SK-N-SH treated with all-trans-retinoic acid at 6 μM for 48 hours (cell line): ENCODE measurements at regions not wholly inside any gene's neighbourhood (a gene's known extent, or its start where the extent isn't known, plus 50 kb on each side); places are given as distances from the start of the nearest gene placed in this dataset.

Experiments
- CSDC2 ChIP-seq: fragments of 250-450 bp; sonication (Bioruptor Pico); IDR thresholded peaks from 2 replicates; pipeline ENCODE4 v1.5.0; 2020; ENCODE audit warnings: mild to moderate bottlenecking, moderate library complexity
- GLIS3 ChIP-seq: fragments of 250-450 bp; sonication (Bioruptor Pico); IDR thresholded peaks from 2 replicates; pipeline ENCODE4 v1.5.0; 2020; ENCODE audit warnings: mild to moderate bottlenecking, moderate library complexity
- ISL1 ChIP-seq: fragments of 250-450 bp; sonication (Bioruptor Pico); IDR thresholded peaks from 2 replicates; pipeline ENCODE4 v2.1.2; 2022; ENCODE audit warnings: mild to moderate bottlenecking, moderate library complexity
- TCF4 ChIP-seq: fragments of 250-450 bp; sonication (Bioruptor Pico); IDR thresholded peaks from 2 replicates; pipeline ENCODE4 v1.8.0; 2021; ENCODE audit warnings: mild to moderate bottlenecking, moderate library complexity, borderline replicate concordance
- TOX ChIP-seq: fragments of 250-450 bp; sonication (Bioruptor Pico); IDR thresholded peaks from 2 replicates; pipeline ENCODE4 v1.8.0; 2021; ENCODE audit warnings: mild to moderate bottlenecking, moderate library complexity, borderline replicate concordance
- ZC3H10 ChIP-seq: fragments of 250-450 bp; sonication (Bioruptor Pico); IDR thresholded peaks from 2 replicates; pipeline ENCODE4 v1.5.1; 2021; ENCODE audit warnings: mild to moderate bottlenecking, moderate library complexity
- ZFP3 ChIP-seq: fragments of 250-450 bp; sonication (Bioruptor Pico); IDR thresholded peaks from 2 replicates; pipeline ENCODE4 v1.5.0; 2020; ENCODE audit warnings: mild to moderate bottlenecking, moderate library complexity
- ZFP30 ChIP-seq: fragments of 450-650 bp; formaldehyde crosslinking; IDR thresholded peaks from 2 replicates; pipeline ENCODE4 v1.5.0; 2022; ENCODE audit warnings: mild to moderate bottlenecking, moderate library complexity
- ZNF70 ChIP-seq: fragments of 450-650 bp; formaldehyde crosslinking; IDR thresholded peaks from 2 replicates; pipeline ENCODE4 v1.5.0; 2020; ENCODE audit warnings: mild to moderate bottlenecking, moderate library complexity
- ZNF8 ChIP-seq: fragments of 450-650 bp; formaldehyde crosslinking; IDR thresholded peaks from 2 replicates; pipeline ENCODE4 v1.5.0; 2020; ENCODE audit warnings: mild to moderate bottlenecking, moderate library complexity
- TF ChIP-seq, protein P1 (sequence below): fragments of 250-450 bp; sonication (Bioruptor Pico); IDR thresholded peaks from 2 replicates; pipeline ENCODE4 v1.5.0; 2020; ENCODE audit warnings: mild to moderate bottlenecking, moderate library complexity
- TF ChIP-seq, protein P2 (sequence below): fragments of 250-450 bp; sonication (Bioruptor Pico); IDR thresholded peaks from 2 replicates; pipeline ENCODE4 v1.5.1; 2020; ENCODE audit warnings: low read depth, mild to moderate bottlenecking, moderate library complexity

DNA sequence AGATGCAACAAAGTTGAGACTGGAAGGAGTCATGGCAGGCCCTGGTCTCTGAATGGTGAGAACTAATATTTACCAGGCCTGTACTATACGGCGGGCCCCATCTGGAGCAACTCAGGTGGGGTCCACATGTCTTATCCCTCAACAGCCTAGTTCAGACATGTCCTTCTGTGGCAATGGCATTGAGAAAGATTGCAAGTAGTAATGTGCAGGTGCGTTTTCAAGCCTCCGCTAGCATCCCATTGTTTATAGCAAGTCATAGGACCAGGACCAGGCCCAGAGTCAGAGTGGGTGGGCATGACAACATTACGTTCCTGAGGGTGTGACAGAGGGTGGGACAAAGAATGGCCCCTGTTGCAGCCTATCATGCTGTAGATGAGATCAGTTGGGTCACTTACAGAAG, 541.1 kb downstream of the EFNB2 start:
- TF ChIP-seq ZC3H10 = no peak
- TF ChIP-seq, protein P1, sequence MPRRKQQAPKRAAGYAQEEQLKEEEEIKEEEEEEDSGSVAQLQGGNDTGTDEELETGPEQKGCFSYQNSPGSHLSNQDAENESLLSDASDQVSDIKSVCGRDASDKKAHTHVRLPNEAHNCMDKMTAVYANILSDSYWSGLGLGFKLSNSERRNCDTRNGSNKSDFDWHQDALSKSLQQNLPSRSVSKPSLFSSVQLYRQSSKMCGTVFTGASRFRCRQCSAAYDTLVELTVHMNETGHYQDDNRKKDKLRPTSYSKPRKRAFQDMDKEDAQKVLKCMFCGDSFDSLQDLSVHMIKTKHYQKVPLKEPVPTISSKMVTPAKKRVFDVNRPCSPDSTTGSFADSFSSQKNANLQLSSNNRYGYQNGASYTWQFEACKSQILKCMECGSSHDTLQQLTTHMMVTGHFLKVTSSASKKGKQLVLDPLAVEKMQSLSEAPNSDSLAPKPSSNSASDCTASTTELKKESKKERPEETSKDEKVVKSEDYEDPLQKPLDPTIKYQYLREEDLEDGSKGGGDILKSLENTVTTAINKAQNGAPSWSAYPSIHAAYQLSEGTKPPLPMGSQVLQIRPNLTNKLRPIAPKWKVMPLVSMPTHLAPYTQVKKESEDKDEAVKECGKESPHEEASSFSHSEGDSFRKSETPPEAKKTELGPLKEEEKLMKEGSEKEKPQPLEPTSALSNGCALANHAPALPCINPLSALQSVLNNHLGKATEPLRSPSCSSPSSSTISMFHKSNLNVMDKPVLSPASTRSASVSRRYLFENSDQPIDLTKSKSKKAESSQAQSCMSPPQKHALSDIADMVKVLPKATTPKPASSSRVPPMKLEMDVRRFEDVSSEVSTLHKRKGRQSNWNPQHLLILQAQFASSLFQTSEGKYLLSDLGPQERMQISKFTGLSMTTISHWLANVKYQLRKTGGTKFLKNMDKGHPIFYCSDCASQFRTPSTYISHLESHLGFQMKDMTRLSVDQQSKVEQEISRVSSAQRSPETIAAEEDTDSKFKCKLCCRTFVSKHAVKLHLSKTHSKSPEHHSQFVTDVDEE (CRISPR knock-in tag) = no peak
- TF ChIP-seq, protein P2, sequence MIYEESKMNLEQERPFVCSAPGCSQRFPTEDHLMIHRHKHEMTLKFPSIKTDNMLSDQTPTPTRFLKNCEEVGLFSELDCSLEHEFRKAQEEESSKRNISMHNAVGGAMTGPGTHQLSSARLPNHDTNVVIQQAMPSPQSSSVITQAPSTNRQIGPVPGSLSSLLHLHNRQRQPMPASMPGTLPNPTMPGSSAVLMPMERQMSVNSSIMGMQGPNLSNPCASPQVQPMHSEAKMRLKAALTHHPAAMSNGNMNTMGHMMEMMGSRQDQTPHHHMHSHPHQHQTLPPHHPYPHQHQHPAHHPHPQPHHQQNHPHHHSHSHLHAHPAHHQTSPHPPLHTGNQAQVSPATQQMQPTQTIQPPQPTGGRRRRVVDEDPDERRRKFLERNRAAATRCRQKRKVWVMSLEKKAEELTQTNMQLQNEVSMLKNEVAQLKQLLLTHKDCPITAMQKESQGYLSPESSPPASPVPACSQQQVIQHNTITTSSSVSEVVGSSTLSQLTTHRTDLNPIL = no peak
- no peak for TF ChIP-seq CSDC2 (CRISPR knock-in tag)
- no peak for TF ChIP-seq ISL1 (CRISPR knock-in tag)
- no peak for TF ChIP-seq ZFP30 (CRISPR knock-in tag)
- TF ChIP-seq TOX (CRISPR knock-in tag) = no peak
- no peak for TF ChIP-seq TCF4 (CRISPR knock-in tag)
- no peak for TF ChIP-seq ZNF70
- TF ChIP-seq ZNF8 (CRISPR knock-in tag) = no peak
- no peak for TF ChIP-seq GLIS3 (CRISPR knock-in tag)
- no peak for TF ChIP-seq ZFP3
